BLaER1 treated with 17β-estradiol and CSF1 and Interleukin-3, amounts not matched to agents 10 nM and 100 nM (cell line): ENCODE measurements at regions not wholly inside any gene's neighbourhood (a gene's known extent, or its start where the extent isn't known, plus 50 kb on each side); places are given as distances from the start of the nearest gene placed in this dataset.
A peak's percentile ranks its signal among the peaks of the same experiment; 100 is the strongest.

Experiments
- H3K27ac ChIP-seq, 11 experiments: shearing (Covaris generic); formaldehyde crosslinking; 2 replicates each; pipeline ENCODE4 v1.8.1; 2022
- H3K27me3 ChIP-seq, 11 experiments: shearing (Covaris generic); formaldehyde crosslinking; 2 replicates each; pipeline ENCODE4 v1.8.1; 2022
- H3K36me3 ChIP-seq, 11 experiments: shearing (Covaris generic); formaldehyde crosslinking; 2 replicates each; pipeline ENCODE4 v1.8.1; 2022
- H3K4me1 ChIP-seq, 10 experiments: shearing (Covaris generic); formaldehyde crosslinking; 2 replicates each; pipeline ENCODE4 v1.8.1; 2022
- H3K4me2 ChIP-seq, 11 experiments: shearing (Covaris generic); formaldehyde crosslinking; 2 replicates each; pipeline ENCODE4 v1.8.1; 2022
- H3K4me3 ChIP-seq, 10 experiments: shearing (Covaris generic); formaldehyde crosslinking; 2 replicates each; pipeline ENCODE4 v1.8.1; 2022
- H3K9ac ChIP-seq, 11 experiments: shearing (Covaris generic); formaldehyde crosslinking; 2 replicates each; pipeline ENCODE4 v1.8.1; 2022
- H3K9me3 ChIP-seq, 11 experiments: shearing (Covaris generic); formaldehyde crosslinking; replicated peaks in 1 of 11; 2 replicates each; pipeline ENCODE4 v1.8.1; 2022
- H4K20me1 ChIP-seq, 11 experiments: shearing (Covaris generic); formaldehyde crosslinking; 2 replicates each; pipeline ENCODE4 v1.8.1; 2022
- Cebpa-rat ChIP-seq, 11 experiments: shearing (Covaris generic); IDR thresholded peaks; 2 replicates each; pipeline ENCODE4 v1.8.1; 2022

DNA sequence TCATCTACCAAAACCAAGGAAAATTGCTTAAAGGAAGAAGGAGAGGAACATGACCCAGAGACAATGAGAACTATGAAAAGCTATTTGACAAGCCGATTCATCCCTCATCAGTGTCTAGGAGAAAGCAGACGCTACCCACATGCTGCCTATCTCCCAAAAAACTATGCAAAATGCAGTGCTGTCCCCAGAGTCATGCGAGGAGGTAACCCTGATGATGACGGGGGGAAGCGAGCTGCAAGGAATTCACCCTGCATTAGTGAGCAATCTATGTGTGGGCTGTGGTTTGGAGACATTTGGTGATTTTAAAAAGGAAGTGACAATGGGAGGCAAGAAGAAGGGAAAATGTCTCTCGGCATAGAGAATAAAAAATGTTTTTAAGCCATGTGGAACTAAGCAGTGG is 472.7 kb downstream of the CMPK2 start:
- Histone ChIP-seq H3K36me3 (no peaks in the 10 kb centered on the region), H3K4me1 (peaks cover 0 to 14% (median 6%) of the 10 kb centered on the region in 10 experiments; a peak in 13 of 20 replicates), H3K4me2 (peak overlapping the region in 9 of 11 experiments; percentile 4 to 80 (median 32); a peak in 14 of 22 replicates), H4K20me1 (no peaks in the 10 kb centered on the region), H3K27me3 (no peaks in the 10 kb centered on the region), H3K27ac (no peak overlapping the region), H3K9me3 (peaks cover 0 to 9% (median 3%) of the 10 kb centered on the region in 11 experiments; a peak in 7 of 22 replicates), H3K9ac (no peak overlapping the region), H3K4me3 (no peak overlapping the region)
- TF ChIP-seq Cebpa-rat (IDR thresholded peaks at IDR 0.05) = no peak

GRCh38 chr2:6393819-6394218 is 471.9 kb downstream of the CMPK2 start:
- TF ChIP-seq Cebpa-rat (IDR thresholded peaks at IDR 0.05) = no peak
- Histone ChIP-seq H3K4me2 (no peak overlapping the region), H3K4me3 (no peak overlapping the region), H3K27ac (no peak overlapping the region), H3K36me3 (no peaks in the 10 kb centered on the region), H3K9ac (no peak overlapping the region), H3K27me3 (no peaks in the 10 kb centered on the region), H4K20me1 (no peaks in the 10 kb centered on the region), H3K4me1 (peaks cover 0 to 14% (median 6%) of the 10 kb centered on the region in 10 experiments; a peak in 13 of 20 replicates), H3K9me3 (peaks cover 0 to 9% (median 3%) of the 10 kb centered on the region in 11 experiments; a peak in 7 of 22 replicates)

GRCh38 chr2:6394276-6394675 is 471.4 kb downstream of the CMPK2 start:
- Histone ChIP-seq H3K4me2 (no peak overlapping the region), H4K20me1 (no peaks in the 10 kb centered on the region), H3K9ac (no peak overlapping the region), H3K27me3 (no peaks in the 10 kb centered on the region), H3K36me3 (no peaks in the 10 kb centered on the region), H3K4me1 (peaks cover 0 to 14% (median 6%) of the 10 kb centered on the region in 10 experiments; a peak in 13 of 20 replicates), H3K27ac (no peak overlapping the region), H3K4me3 (no peak overlapping the region), H3K9me3 (peaks cover 0 to 9% (median 3%) of the 10 kb centered on the region in 11 experiments; a peak in 7 of 22 replicates)
- no peak for TF ChIP-seq Cebpa-rat (IDR thresholded peaks at IDR 0.05)

GRCh38 chr2:6398421-6398820 is 467.3 kb downstream of the CMPK2 start:
- H3K9me3 ChIP-seq = no peaks in the 10 kb centered on the region
- H3K4me1 ChIP-seq = peaks cover 0 to 2% (median 0%) of the 10 kb centered on the region in 10 experiments; a peak in 4 of 20 replicates
- H3K4me3 ChIP-seq = no peak overlapping the region
- H3K4me2 ChIP-seq = no peak overlapping the region
- H3K27me3 ChIP-seq = no peaks in the 10 kb centered on the region
- no peak overlapping the region for H3K27ac ChIP-seq
- no peaks in the 10 kb centered on the region for H3K36me3 ChIP-seq
- H3K9ac ChIP-seq = no peak overlapping the region
- no peak for TF ChIP-seq Cebpa-rat (IDR thresholded peaks at IDR 0.05)
- no peaks in the 10 kb centered on the region for H4K20me1 ChIP-seq

DNA sequence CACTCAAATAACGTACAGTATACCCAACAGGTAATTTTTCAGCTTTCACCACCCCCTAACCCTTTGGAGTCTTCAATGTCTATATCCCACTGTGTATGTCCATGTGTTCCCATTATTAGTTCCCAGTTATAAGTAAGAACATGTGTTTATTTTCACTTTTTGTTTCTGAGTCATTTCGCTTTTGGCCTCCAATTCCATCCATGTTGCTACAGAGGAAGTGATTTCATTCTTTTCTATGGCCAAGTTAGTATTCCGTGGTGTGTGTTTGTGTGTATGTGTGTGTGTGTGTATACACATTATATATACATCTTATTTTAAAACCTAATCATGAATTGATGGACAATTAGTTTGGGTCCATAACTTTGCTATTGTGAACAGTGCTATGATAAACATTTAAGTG is 464.4 kb downstream of the CMPK2 start:
- H3K4me3 ChIP-seq = no peak overlapping the region
- TF ChIP-seq Cebpa-rat (IDR thresholded peaks at IDR 0.05) = no peak
- H3K4me1 ChIP-seq = no peaks in the 10 kb centered on the region
- H3K36me3 ChIP-seq = no peaks in the 10 kb centered on the region
- H3K9me3 ChIP-seq = no peaks in the 10 kb centered on the region
- H3K4me2 ChIP-seq = no peak overlapping the region
- H3K27me3 ChIP-seq = no peaks in the 10 kb centered on the region
- no peaks in the 10 kb centered on the region for H4K20me1 ChIP-seq
- H3K9ac ChIP-seq = no peak overlapping the region
- no peak overlapping the region for H3K27ac ChIP-seq

- Histone ChIP-seq H3K9me3 (no peaks in the 10 kb centered on the region), H3K27me3 (no peaks in the 10 kb centered on the region), H3K4me3 (no peak overlapping the region), H3K4me1 (peaks cover 0 to 11% (median 2%) of the 10 kb centered on the region in 10 experiments; a peak in 6 of 20 replicates), H3K36me3 (no peaks in the 10 kb centered on the region), H3K9ac (no peak overlapping the region), H4K20me1 (no peaks in the 10 kb centered on the region), H3K4me2 (no peak overlapping the region), H3K27ac (no peak overlapping the region)
- no peak for TF ChIP-seq Cebpa-rat (IDR thresholded peaks at IDR 0.05)
Observed at GRCh38 chr2:6408057-6408456, 457.6 kb downstream of the CMPK2 start.

GRCh38 chr2:6410313-6410712 is 455.4 kb downstream of the CMPK2 start:
- TF ChIP-seq Cebpa-rat (IDR thresholded peaks at IDR 0.05) = no peak
- Histone ChIP-seq H3K27me3 (no peaks in the 10 kb centered on the region), H3K27ac (no peak overlapping the region), H4K20me1 (no peaks in the 10 kb centered on the region), H3K9ac (no peak overlapping the region), H3K36me3 (no peaks in the 10 kb centered on the region), H3K4me3 (no peak overlapping the region), H3K4me1 (peaks cover 0 to 15% (median 2%) of the 10 kb centered on the region in 10 experiments; a peak in 6 of 20 replicates), H3K4me2 (no peak overlapping the region), H3K9me3 (no peaks in the 10 kb centered on the region)

DNA sequence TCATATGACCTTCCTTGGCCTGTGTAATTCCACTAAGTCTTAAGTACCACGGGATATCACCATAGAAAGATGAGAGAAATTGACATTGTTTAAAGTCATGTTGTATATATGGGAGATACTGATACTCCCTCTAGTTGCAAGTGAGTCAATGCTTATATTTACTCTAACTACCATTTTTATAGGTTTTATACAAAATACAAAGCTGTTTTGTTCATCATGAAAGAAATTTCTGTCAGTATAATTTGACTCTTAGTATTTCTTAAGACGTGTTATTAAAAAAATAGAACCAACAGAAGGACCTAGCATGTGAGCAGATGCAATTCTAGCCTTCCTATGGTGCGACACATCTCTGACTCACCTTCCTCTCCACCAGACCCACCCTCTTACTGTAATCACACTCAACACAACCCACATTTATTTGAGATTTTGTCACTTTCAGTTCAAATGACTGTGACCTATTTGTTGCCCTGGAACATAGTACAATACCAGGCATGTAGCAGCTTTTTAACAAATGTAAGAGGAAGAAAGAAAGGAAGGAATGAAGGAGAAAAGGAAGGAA is 453.1 kb downstream of the CMPK2 start:
- no peak for TF ChIP-seq Cebpa-rat (IDR thresholded peaks at IDR 0.05)
- H4K20me1 ChIP-seq = no peaks in the 10 kb centered on the region
- no peak overlapping the region for H3K4me3 ChIP-seq
- H3K27me3 ChIP-seq = no peaks in the 10 kb centered on the region
- peaks cover 0 to 20% (median 3%) of the 10 kb centered on the region in 10 experiments; a peak in 8 of 20 replicates for H3K4me1 ChIP-seq
- no peaks in the 10 kb centered on the region for H3K9me3 ChIP-seq
- H3K4me2 ChIP-seq = peak overlapping the region in 6 of 11 experiments; percentile 8 to 61 (median 43); a peak in 9 of 22 replicates
- H3K36me3 ChIP-seq = no peaks in the 10 kb centered on the region
- peak overlapping the region in 2 of 11 experiments; percentile 1 to 50; a peak in 2 of 22 replicates for H3K27ac ChIP-seq
- H3K9ac ChIP-seq = no peak overlapping the region

DNA sequence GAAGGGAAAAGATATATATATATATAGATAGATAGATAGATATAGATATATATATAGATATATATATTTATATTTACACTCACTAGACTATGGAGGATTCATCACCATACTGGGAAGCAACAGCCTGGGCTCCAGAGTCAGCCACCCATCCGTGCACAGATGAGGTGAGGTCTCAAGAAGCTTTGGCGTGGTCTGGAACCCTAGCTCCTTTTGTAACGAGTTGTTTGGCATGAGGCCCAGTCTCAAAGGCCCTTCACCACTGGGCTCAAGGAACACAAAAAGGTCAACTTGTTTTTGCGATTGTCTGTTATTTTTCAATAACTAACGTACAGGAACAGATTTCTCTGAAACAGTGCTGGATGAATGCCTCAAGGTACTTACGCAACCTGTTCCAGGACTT is 448.7 kb downstream of the CMPK2 start:
- H3K9me3 ChIP-seq = peaks cover 0 to 8% (median 0%) of the 10 kb centered on the region in 11 experiments; a peak in 2 of 22 replicates
- H3K9ac ChIP-seq = no peak overlapping the region
- TF ChIP-seq Cebpa-rat (IDR thresholded peaks at IDR 0.05) = no peak
- no peak overlapping the region for H3K27ac ChIP-seq
- H3K27me3 ChIP-seq = no peaks in the 10 kb centered on the region
- 0 out of 22 replicates have a peak overlapping the region, but pooled peaks of 1 of the 11 experiments have one; percentile 52 for H3K4me2 ChIP-seq
- H3K4me1 ChIP-seq = peaks cover 4 to 34% (median 12%) of the 10 kb centered on the region in 10 experiments; a peak in 13 of 20 replicates
- no peaks in the 10 kb centered on the region for H3K36me3 ChIP-seq
- H3K4me3 ChIP-seq = no peak overlapping the region
- H4K20me1 ChIP-seq = no peaks in the 10 kb centered on the region

DNA sequence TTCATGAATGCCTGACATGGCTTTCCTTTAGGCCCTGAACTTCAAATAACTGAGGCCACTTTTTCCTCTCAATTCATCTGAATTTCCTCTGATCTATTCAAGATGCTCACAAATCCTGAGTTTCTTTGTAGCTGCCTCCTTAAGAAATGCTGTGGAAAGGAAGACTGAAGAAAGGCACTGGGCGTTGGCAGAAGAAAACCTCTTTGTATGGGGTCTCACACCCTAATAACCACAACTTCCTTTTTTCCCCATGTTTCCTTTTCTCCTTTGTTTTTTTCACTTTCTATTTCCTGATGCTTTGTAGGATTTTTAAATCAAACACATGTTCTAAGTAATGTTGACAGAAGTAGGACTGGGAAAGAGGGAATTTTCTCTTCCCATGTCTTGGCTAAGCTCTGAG is 447.4 kb downstream of the CMPK2 start:
- Histone ChIP-seq H3K4me2 (peak overlapping the region in 9 of 11 experiments; percentile 25 to 59 (median 45); a peak in 14 of 22 replicates), H3K4me3 (no peak overlapping the region), H4K20me1 (no peaks in the 10 kb centered on the region), H3K36me3 (no peaks in the 10 kb centered on the region), H3K9ac (no peak overlapping the region), H3K27ac (peak overlapping the region in 2 of 11 experiments; percentile 3 to 15; a peak in 1 of 22 replicates), H3K27me3 (no peaks in the 10 kb centered on the region), H3K4me1 (peaks cover 4 to 24% (median 12%) of the 10 kb centered on the region in 10 experiments; a peak in 12 of 20 replicates), H3K9me3 (peaks cover 0 to 8% (median 0%) of the 10 kb centered on the region in 11 experiments; a peak in 2 of 22 replicates)
- no peak for TF ChIP-seq Cebpa-rat (IDR thresholded peaks at IDR 0.05)
